ENCODE measurements at regions not wholly inside any gene's neighbourhood (a gene's known extent, or its start where the extent isn't known, plus 50 kb on each side); places are given as distances from the start of the nearest gene placed in this dataset.

DNA sequence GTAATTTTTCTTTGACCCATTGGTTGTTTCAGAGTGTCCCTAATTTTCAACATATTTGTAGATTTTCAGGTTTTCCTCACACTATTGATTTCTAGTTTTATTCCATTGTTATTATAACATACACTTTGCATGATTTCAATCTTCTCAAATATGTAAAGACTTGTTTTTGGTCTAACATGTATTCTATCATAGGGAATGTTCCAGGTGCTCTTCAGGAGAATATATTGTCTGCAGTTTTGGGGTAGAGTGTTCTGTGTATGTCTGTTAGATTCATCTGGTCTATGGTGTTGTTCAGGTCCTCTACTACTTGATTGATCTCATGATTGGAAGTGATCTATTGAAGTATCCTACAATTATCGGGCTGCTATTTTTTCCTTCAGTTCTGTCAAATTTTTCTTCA, 440.9 kb upstream of the MIR17HG start:
- Mint-ChIP-seq H3K27me3 (ENCODE audit: low read depth) (no peaks in the 10 kb centered on the region), H3K36me3 (no peaks in the 10 kb centered on the region), H3K4me1 (no peaks in the 10 kb centered on the region), H3K9me3 (no peaks in the 10 kb centered on the region), H3K4me3 (no peak overlapping the region), H3K27ac (no peak overlapping the region)
- ChIA-PET POLR2A (no interaction called here), CTCF (no interaction called here)
- ATAC-seq (no peak), DNase-seq (ENCODE audit: low spot score) (no peak)
- TF ChIP-seq, protein P1, sequence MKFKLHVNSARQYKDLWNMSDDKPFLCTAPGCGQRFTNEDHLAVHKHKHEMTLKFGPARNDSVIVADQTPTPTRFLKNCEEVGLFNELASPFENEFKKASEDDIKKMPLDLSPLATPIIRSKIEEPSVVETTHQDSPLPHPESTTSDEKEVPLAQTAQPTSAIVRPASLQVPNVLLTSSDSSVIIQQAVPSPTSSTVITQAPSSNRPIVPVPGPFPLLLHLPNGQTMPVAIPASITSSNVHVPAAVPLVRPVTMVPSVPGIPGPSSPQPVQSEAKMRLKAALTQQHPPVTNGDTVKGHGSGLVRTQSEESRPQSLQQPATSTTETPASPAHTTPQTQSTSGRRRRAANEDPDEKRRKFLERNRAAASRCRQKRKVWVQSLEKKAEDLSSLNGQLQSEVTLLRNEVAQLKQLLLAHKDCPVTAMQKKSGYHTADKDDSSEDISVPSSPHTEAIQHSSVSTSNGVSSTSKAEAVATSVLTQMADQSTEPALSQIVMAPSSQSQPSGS (CRISPR knock-in tag; IDR thresholded peaks at IDR 0.05; ENCODE audit: borderline replicate concordance, low read depth): no peak
- TF ChIP-seq, protein P2, sequence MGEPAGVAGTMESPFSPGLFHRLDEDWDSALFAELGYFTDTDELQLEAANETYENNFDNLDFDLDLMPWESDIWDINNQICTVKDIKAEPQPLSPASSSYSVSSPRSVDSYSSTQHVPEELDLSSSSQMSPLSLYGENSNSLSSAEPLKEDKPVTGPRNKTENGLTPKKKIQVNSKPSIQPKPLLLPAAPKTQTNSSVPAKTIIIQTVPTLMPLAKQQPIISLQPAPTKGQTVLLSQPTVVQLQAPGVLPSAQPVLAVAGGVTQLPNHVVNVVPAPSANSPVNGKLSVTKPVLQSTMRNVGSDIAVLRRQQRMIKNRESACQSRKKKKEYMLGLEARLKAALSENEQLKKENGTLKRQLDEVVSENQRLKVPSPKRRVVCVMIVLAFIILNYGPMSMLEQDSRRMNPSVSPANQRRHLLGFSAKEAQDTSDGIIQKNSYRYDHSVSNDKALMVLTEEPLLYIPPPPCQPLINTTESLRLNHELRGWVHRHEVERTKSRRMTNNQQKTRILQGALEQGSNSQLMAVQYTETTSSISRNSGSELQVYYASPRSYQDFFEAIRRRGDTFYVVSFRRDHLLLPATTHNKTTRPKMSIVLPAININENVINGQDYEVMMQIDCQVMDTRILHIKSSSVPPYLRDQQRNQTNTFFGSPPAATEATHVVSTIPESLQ (CRISPR knock-in tag; IDR thresholded peaks at IDR 0.05): no peak
- TF ChIP-seq JAZF1 (CRISPR knock-in tag; IDR thresholded peaks at IDR 0.05) (no peak), ZNF263 (CRISPR knock-in tag; IDR thresholded peaks at IDR 0.05; ENCODE audit: low read depth) (no peak), ZNF219 (CRISPR knock-in tag; IDR thresholded peaks at IDR 0.05; ENCODE audit: borderline replicate concordance) (no peak), FOXP1 (CRISPR knock-in tag; IDR thresholded peaks at IDR 0.05; ENCODE audit: borderline replicate concordance) (no peak)

GRCh38 chr13:90908792-90909191, 438.7 kb upstream of the MIR17HG start:
- TF ChIP-seq ZNF416 (CRISPR knock-in tag; IDR thresholded peaks at IDR 0.05) (no peak), HMGA2 (CRISPR knock-in tag; IDR thresholded peaks at IDR 0.05) (no peak), SMAD3 (CRISPR knock-in tag; IDR thresholded peaks at IDR 0.05; ENCODE audit: borderline replicate concordance) (no peak), MYBL2 (CRISPR knock-in tag; IDR thresholded peaks at IDR 0.05) (no peak), FOXK1 (CRISPR knock-in tag; IDR thresholded peaks at IDR 0.05) (no peak), MXD4 (CRISPR knock-in tag; IDR thresholded peaks at IDR 0.05; ENCODE audit: borderline replicate concordance) (no peak), SOX15 (CRISPR knock-in tag; IDR thresholded peaks at IDR 0.05) (no peak), ZNF317 (CRISPR knock-in tag; IDR thresholded peaks at IDR 0.05; ENCODE audit: borderline replicate concordance, low read depth) (no peak)
- no peaks in the 10 kb centered on the region for H3K27me3 Mint-ChIP-seq (ENCODE audit: low read depth)
- no peaks in the 10 kb centered on the region for H3K36me3 Mint-ChIP-seq
- POLR2A ChIA-PET: no interaction called here
- H3K4me3 Mint-ChIP-seq: no peak overlapping the region
- DNase-seq (ENCODE audit: low spot score) (no peak), ATAC-seq (no peak)
- no peak overlapping the region for H3K27ac Mint-ChIP-seq
- H3K9me3 Mint-ChIP-seq: no peaks in the 10 kb centered on the region
- CTCF ChIA-PET: interaction anchor here (0.9 kb wide), 1 partner anchor 60 kb away, joined by 3 read pairs; no protein-coding TSS in a partner anchor
- no peaks in the 10 kb centered on the region for H3K4me1 Mint-ChIP-seq

DNA sequence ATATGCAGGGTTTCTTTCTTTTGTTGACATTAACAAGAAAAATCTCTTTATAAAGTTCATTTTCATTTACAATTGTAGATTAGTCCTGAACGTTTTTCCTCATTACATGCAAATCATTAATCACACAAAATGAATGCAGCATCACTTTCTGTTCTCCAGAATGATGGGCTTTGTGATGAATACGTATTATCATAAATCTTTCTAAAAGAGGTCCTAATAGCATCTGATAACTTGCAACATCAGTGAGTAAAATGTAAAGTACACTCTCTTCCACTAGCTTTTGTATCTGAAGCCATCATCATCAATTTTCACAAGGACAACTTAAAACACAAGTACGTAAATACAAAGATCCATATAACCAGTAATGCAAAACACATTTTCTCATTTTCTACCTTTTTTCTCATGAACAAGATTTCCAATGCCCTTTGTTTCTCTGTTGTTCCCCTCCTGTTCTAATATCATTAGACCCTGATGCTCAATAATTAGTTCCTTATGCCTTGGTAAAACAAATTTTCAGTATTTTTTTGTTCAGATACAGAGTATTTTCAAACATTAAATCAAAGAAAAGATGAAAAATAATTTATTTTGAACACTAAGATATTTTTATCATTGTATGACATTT, 437.4 kb upstream of the MIR17HG start:
- ChIA-PET POLR2A (no interaction called here), CTCF (no interaction called here)
- Mint-ChIP-seq H3K27me3 (ENCODE audit: low read depth) (no peaks in the 10 kb centered on the region), H3K4me3 (no peak overlapping the region), H3K36me3 (no peaks in the 10 kb centered on the region), H3K27ac (no peak overlapping the region), H3K4me1 (no peaks in the 10 kb centered on the region), H3K9me3 (no peaks in the 10 kb centered on the region)
- DNase-seq (ENCODE audit: low spot score) (no peak), ATAC-seq (no peak)
- TF ChIP-seq, protein P2 (CRISPR knock-in tag; IDR thresholded peaks at IDR 0.05): no peak
- TF ChIP-seq CREB1 (CRISPR knock-in tag; IDR thresholded peaks at IDR 0.05) (no peak), HMGXB4 (CRISPR knock-in tag; IDR thresholded peaks at IDR 0.05) (no peak), ZNF121 (CRISPR knock-in tag; IDR thresholded peaks at IDR 0.05) (no peak), ZNF396 (CRISPR knock-in tag; IDR thresholded peaks at IDR 0.05; ENCODE audit: borderline replicate concordance) (no peak), GABPB1 (CRISPR knock-in tag; IDR thresholded peaks at IDR 0.05) (no peak), ZNF425 (CRISPR knock-in tag; conservative IDR thresholded peaks at IDR 0.05) (no peak), NFE2L1 (CRISPR knock-in tag; IDR thresholded peaks at IDR 0.05) (no peak), PRRX2 (CRISPR knock-in tag; IDR thresholded peaks at IDR 0.05) (no peak), IRF2 (CRISPR knock-in tag; IDR thresholded peaks at IDR 0.05; ENCODE audit: borderline replicate concordance, low read depth) (no peak)
- TF ChIP-seq, protein P3, sequence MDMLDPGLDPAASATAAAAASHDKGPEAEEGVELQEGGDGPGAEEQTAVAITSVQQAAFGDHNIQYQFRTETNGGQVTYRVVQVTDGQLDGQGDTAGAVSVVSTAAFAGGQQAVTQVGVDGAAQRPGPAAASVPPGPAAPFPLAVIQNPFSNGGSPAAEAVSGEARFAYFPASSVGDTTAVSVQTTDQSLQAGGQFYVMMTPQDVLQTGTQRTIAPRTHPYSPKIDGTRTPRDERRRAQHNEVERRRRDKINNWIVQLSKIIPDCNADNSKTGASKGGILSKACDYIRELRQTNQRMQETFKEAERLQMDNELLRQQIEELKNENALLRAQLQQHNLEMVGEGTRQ (CRISPR knock-in tag; IDR thresholded peaks at IDR 0.05): no peak
